Ectodermal cell (in vitro differentiated cells): ENCODE measurements at regions not wholly inside any gene's neighbourhood (a gene's known extent, or its start where the extent isn't known, plus 50 kb on each side); places are given as distances from the start of the nearest gene placed in this dataset.

Source experiments
- H3K27ac ChIP-seq: 2 replicates; pipeline ENCODE4 v1.7.0; 2013; ENCODE audit warnings: mild to moderate bottlenecking, low read depth, low read length; ENCODE audit not compliant: insufficient read depth, poor library complexity, severe bottlenecking
- H3K27me3 ChIP-seq: 2 replicates; pipeline ENCODE4 v1.7.0; 2013; ENCODE audit warnings: mild to moderate bottlenecking, low read length; ENCODE audit not compliant: insufficient read depth, control insufficient read depth, poor library complexity, severe bottlenecking
- H3K36me3 ChIP-seq: one replicate; pipeline ENCODE4 v1.7.0; 2013; ENCODE audit warnings: low read length; ENCODE audit not compliant: control insufficient read depth, insufficient read depth
- H3K4me1 ChIP-seq: one replicate; pipeline ENCODE4 v1.7.0; 2013; ENCODE audit warnings: low read length; ENCODE audit not compliant: control insufficient read depth, insufficient read depth
- H3K4me3 ChIP-seq: 2 replicates; pipeline ENCODE4 v1.7.0; 2013; ENCODE audit warnings: low read depth, low read length, control low read depth; ENCODE audit not compliant: insufficient read depth
- H3K9me3 ChIP-seq: 2 replicates; pipeline ENCODE4 v1.7.0; 2013; ENCODE audit warnings: mild to moderate bottlenecking, low read length, moderate library complexity; ENCODE audit not compliant: control insufficient read depth
- WGBS, 2 experiments: methylation state at CpG; one replicate each; pipeline ENCODE4 v1.1.7; 2013; ENCODE audit warnings: missing lambda C conversion rate in 2 of 2; 5-methylcytosine and 5-hydroxymethylcytosine counted together

- no peaks in the 10 kb centered on the region for H3K27me3 ChIP-seq
- H3K36me3 ChIP-seq: no peaks in the 10 kb centered on the region
- WGBS, 2 experiments: 83 to 97% methylated on average over 1 to 2 of the region's 2 CpGs
- no peak overlapping the region for H3K27ac ChIP-seq
- H3K4me3 ChIP-seq: no peak overlapping the region
- peaks cover 29% of the 10 kb centered on the region for H3K4me1 ChIP-seq
- no peaks in the 10 kb centered on the region for H3K9me3 ChIP-seq
Observed at GRCh38 chr21:31395791-31396190, 51.7 kb upstream of the TIAM1 start.

- H3K4me1 ChIP-seq: peaks cover 29% of the 10 kb centered on the region
- no peaks in the 10 kb centered on the region for H3K27me3 ChIP-seq
- H3K9me3 ChIP-seq: no peaks in the 10 kb centered on the region
- WGBS, 2 experiments: 92% methylated on average over 8 to 9 of the region's 9 CpGs
- no peak overlapping the region for H3K4me3 ChIP-seq
- no peak overlapping the region for H3K27ac ChIP-seq
- no peaks in the 10 kb centered on the region for H3K36me3 ChIP-seq
Observed at GRCh38 chr21:31395268-31395667, 51.2 kb upstream of the TIAM1 start.

GRCh38 chr21:31394309-31394708 lies 50.2 kb upstream of the TIAM1 start:
- H3K4me1 ChIP-seq: peaks cover 29% of the 10 kb centered on the region
- no peaks in the 10 kb centered on the region for H3K9me3 ChIP-seq
- no peaks in the 10 kb centered on the region for H3K27me3 ChIP-seq
- WGBS, 2 experiments: 89 to 95% methylated on average over 5 of the region's 5 CpGs
- no peaks in the 10 kb centered on the region for H3K36me3 ChIP-seq
- H3K27ac ChIP-seq: no peak overlapping the region
- no peak overlapping the region for H3K4me3 ChIP-seq
